Tibial artery (tissue), 4 donors: ENCODE measurements at regions not wholly inside any gene's neighbourhood (a gene's known extent, or its start where the extent isn't known, plus 50 kb on each side); places are given as distances from the start of the nearest gene placed in this dataset.

Experiments
- DNase-seq, 2 donors: peaks; one replicate each; pipeline ENCODE4 v3.0.0-alpha.2; 2019
- H3K27ac ChIP-seq, 2 donors: fragments of 200-600 bp; sonication (generic) in 1 of 2; 1 replicate in 1 of 2; 2 replicates in 1 of 2; pipeline ENCODE4 v1.5.1; 2018 to 2019; ENCODE audit warnings: mild to moderate bottlenecking in 1 of 2
- H3K27me3 ChIP-seq, 2 donors: fragments of 200-600 bp; sonication (generic) in 1 of 2; one replicate each; pipeline versions ENCODE4 v1.5.1 to v1.6.0; 2016 to 2019
- H3K36me3 ChIP-seq, 3 donors: fragments of 200-600 bp; sonication (generic) in 2 of 3; one replicate each; pipeline ENCODE4 v1.5.1; 2016 to 2019; ENCODE audit warnings: mild to moderate bottlenecking in 2 of 3
- H3K4me1 ChIP-seq, 4 donors: fragments of 200-600 bp; sonication (generic) in 2 of 4; 1 replicate in 3 of 4; 2 replicates in 1 of 4; pipeline ENCODE4 v1.5.1; 2016 to 2019
- H3K4me3 ChIP-seq, 2 donors: fragments of 200-600 bp; sonication (generic) in 1 of 2; 1 replicate in 1 of 2; 2 replicates in 1 of 2; pipeline ENCODE4 v1.5.1; 2018 to 2019; ENCODE audit warnings: mild to moderate bottlenecking in 2 of 2
- H3K9me3 ChIP-seq, 3 donors: fragments of 200-600 bp; sonication (generic) in 1 of 3; one replicate each; pipeline ENCODE4 v1.5.1; 2016 to 2019
- intact Hi-C: fragments of 100-400 bp; cut with DNase I; formaldehyde crosslinking; loops from one replicate; pipeline ENCODE4 v1.15.0; 2023; ENCODE audit warnings: low total_unique reads
- TF ChIP-seq, protein P1 (sequence below), 2 experiments: fragments of 200-600 bp in 1 of 2; fragments of 450-650 bp in 1 of 2; IDR thresholded peaks; one replicate each; pipeline ENCODE4 v1.5.1; 2017 to 2019; ENCODE audit warnings: antibody characterized with exemption in 2 of 2, mild to moderate bottlenecking in 1 of 2, moderate library complexity in 1 of 2

DNA sequence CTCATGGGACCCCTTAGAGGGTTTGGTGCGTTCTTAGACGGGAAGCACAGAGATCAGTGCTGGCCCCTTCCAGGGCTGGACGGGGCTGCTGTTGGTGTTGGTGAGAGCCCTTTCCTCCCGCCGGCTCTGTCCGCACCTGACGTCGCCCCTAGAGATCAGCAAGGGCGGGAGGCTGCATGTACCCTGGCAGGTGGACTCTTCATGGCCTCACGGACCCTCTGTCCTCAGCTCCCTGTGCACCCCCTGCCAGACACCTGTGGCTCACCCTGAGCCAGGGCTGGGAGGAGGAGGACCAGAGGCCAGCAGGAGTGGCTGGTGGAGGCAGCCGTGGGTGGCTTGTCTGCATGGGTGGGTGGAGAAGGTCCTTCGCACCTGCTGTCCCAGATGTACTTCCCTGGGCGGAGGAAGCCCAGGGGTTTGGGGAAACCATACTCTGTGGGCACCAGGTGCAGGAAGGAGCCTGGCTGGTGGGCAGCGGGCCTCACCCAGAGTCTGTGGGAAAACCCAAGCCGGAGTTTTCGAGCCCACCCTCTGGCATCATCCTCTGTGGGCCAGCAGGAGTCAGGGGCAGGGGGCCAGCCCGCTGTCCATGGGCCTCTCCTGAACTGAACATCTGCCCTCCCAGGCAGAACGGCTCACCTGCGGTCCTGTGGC lies 348.6 kb downstream of the SEC14L1 start:
- Histone ChIP-seq H3K27me3 (no peaks in the 10 kb centered on the region), H3K4me1 (peaks cover 9 to 25% (median 18%) of the 10 kb centered on the region in 4 donors), H3K27ac (peak overlapping the region; percentile 17 to 60), H3K9me3 (no peaks in the 10 kb centered on the region), H3K4me3 (no peak overlapping the region), H3K36me3 (peaks cover 33 to 85% (median 57%) of the 10 kb centered on the region in 3 donors)
- intact Hi-C loops, result no loop called here
- TF ChIP-seq, protein P1, sequence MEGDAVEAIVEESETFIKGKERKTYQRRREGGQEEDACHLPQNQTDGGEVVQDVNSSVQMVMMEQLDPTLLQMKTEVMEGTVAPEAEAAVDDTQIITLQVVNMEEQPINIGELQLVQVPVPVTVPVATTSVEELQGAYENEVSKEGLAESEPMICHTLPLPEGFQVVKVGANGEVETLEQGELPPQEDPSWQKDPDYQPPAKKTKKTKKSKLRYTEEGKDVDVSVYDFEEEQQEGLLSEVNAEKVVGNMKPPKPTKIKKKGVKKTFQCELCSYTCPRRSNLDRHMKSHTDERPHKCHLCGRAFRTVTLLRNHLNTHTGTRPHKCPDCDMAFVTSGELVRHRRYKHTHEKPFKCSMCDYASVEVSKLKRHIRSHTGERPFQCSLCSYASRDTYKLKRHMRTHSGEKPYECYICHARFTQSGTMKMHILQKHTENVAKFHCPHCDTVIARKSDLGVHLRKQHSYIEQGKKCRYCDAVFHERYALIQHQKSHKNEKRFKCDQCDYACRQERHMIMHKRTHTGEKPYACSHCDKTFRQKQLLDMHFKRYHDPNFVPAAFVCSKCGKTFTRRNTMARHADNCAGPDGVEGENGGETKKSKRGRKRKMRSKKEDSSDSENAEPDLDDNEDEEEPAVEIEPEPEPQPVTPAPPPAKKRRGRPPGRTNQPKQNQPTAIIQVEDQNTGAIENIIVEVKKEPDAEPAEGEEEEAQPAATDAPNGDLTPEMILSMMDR (IDR thresholded peaks at IDR 0.05), result no peak
- DNase-seq, result no peak

DNA sequence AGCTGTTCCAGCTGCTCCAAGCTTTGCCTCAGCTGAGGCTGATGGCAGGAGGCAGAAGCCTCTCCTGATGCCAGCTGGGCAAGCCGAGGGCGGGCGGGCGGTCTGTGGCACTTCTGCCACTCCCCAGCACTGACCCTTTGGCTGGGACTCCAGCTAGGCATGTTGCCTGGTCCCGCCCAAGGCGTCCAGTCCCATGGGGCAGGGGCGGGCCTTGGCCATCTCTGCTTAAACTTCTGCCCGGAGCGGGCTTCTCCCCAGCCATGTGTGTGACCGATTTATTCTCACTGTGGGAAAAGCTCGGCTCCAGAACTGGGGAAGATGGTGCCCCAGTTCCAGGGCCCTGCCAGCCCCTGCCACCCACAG lies 349.1 kb downstream of the SEC14L1 start:
- H3K27ac ChIP-seq, result peak overlapping the region; percentile 17 to 60
- DNase-seq, result peak; percentile 83 to 97
- intact Hi-C loops, result loop anchor here (10.0 kb wide), 1 partner anchor 395 kb away; no protein-coding TSS in a partner anchor
- TF ChIP-seq, protein P1 (IDR thresholded peaks at IDR 0.05), result no peak
- peaks cover 9 to 30% (median 21%) of the 10 kb centered on the region in 4 donors for H3K4me1 ChIP-seq
- no peak overlapping the region for H3K4me3 ChIP-seq
- H3K36me3 ChIP-seq, result peaks cover 37 to 90% (median 60%) of the 10 kb centered on the region in 3 donors
- no peaks in the 10 kb centered on the region for H3K9me3 ChIP-seq
- H3K27me3 ChIP-seq, result no peaks in the 10 kb centered on the region

DNA sequence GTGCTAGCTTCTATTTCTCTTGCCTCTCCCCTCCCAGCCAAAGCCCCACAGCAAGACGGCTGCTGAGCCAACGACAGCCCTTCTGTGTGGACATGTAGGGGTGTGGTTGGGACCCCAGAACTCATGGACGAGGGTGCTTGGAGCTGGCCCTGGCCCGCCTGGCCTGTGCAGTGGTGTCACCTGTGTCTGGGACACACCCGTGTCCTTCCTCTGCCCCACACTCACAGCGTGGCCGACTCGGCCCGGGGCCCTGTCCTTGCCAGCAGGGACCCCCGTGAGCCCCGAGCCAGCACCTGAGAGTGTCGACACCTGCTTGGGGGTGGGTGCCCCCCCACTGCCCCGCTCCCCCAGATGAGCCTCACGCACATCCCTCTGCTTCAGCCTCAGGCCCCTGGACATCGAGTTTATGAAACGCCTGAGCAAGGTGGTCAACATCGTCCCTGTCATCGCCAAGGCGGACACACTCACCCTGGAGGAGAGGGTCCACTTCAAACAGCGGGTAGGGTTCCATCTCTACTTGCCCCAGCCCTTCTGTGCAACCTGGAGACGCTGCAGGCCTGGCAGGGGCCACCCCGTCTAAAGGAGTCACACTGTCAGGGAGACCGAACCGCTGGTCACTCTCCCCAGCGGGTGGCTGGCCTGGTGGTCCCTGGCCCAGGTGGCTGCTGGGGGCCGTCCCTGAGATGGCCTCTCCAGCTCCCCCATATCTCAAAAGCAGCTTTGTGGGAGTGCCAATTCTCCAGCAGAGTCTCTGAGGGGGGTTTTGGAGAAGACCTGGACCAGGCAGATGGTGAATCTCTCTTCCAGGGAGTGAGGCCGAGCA lies 349.8 kb downstream of the SEC14L1 start:
- peak in 1 of 2 donors; percentile 74 for DNase-seq
- intact Hi-C loops, result loop anchor here (10.0 kb wide), 1 partner anchor 396 kb away; no protein-coding TSS in a partner anchor
- H3K27ac ChIP-seq, result peak overlapping the region in 1 of 2 donors; percentile 60
- H3K9me3 ChIP-seq, result no peaks in the 10 kb centered on the region
- peaks cover 37 to 94% (median 61%) of the 10 kb centered on the region in 3 donors for H3K36me3 ChIP-seq
- H3K4me1 ChIP-seq, result peaks cover 9 to 32% (median 22%) of the 10 kb centered on the region in 4 donors
- H3K27me3 ChIP-seq, result no peaks in the 10 kb centered on the region
- no peak overlapping the region for H3K4me3 ChIP-seq
- TF ChIP-seq, protein P1 (IDR thresholded peaks at IDR 0.05), result no peak

DNA sequence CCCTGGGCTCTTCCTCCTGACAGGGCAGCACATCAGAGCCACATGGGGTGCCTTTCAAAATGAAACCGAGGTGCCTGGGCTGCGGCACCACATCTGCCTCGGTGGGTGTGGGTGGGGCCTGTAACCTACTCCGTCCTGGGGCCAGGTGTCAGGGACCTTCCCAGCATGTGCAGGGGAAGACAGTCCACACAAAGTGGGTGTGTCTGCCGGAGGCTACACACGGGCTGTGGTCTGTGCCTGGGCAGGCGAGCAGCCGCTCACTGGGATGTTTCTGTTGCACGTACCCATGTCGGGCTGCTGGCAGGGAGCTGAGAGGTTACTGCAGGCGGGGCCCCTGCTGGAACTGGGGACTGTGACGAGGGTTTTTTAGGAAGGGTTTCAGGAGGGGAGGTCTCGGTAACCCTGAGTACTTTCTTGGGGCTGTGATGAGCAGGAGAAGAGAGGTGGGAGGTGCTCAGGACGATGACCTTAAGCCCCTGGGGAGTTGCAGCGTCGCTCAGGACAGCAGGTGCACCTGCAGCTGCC lies 351.2 kb downstream of the SEC14L1 start:
- H3K27ac ChIP-seq, result no peak overlapping the region
- no peaks in the 10 kb centered on the region for H3K27me3 ChIP-seq
- peak in 1 of 2 donors; percentile 67 for DNase-seq
- peaks cover 9 to 32% (median 22%) of the 10 kb centered on the region in 4 donors for H3K4me1 ChIP-seq
- H3K36me3 ChIP-seq, result peaks cover 46 to 96% (median 75%) of the 10 kb centered on the region in 3 donors
- TF ChIP-seq, protein P1 (IDR thresholded peaks at IDR 0.05), result no peak
- intact Hi-C loops, result loop anchor here (10.0 kb wide), 1 partner anchor 397 kb away; no protein-coding TSS in a partner anchor
- no peaks in the 10 kb centered on the region for H3K9me3 ChIP-seq
- H3K4me3 ChIP-seq, result no peak overlapping the region

DNA sequence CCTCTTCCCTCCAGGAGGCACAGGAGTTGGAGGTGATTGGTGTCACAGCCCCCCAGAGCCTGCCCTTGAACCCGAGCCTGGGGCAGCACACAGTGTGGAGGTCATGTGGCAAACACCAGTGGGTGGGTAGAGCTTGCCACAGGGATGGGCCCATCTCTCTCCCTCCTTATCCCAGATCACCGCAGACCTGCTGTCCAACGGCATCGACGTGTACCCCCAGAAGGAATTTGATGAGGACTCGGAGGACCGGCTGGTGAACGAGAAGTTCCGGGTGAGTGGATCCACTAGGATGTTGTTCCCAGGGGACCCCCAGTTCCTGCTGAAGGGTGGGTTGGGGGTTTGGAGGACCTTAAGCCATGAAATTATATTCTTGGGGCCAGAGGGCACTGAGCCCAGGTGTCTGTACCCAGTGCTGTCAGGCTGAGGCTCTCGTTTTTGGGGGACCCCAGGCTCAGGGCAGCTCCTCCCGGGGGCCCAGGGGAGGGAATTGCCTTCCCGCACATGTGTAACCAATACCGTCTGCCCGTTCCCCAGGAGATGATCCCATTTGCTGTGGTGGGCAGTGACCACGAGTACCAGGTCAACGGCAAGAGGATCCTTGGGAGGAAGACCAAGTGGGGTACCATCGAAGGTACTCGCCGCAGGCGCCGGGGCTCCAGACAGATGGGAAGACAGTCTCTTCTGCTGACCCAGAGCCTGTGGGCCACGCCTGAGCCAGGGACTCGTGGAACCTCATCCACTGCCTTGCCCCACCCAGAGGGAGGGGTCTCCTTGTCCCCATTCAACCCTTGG lies 351.9 kb downstream of the SEC14L1 start:
- TF ChIP-seq, protein P1 (IDR thresholded peaks at IDR 0.05), result no peak
- peak in 1 of 2 donors; percentile 64 for DNase-seq
- peaks cover 9 to 32% (median 22%) of the 10 kb centered on the region in 4 donors for H3K4me1 ChIP-seq
- intact Hi-C loops, result loop anchor here (10.0 kb wide), 1 partner anchor 398 kb away; no protein-coding TSS in a partner anchor
- no peak overlapping the region for H3K27ac ChIP-seq
- no peaks in the 10 kb centered on the region for H3K27me3 ChIP-seq
- H3K36me3 ChIP-seq, result peaks cover 49 to 96% (median 75%) of the 10 kb centered on the region in 3 donors
- no peak overlapping the region for H3K4me3 ChIP-seq
- no peaks in the 10 kb centered on the region for H3K9me3 ChIP-seq
